ENCODE measurements at regions not wholly inside any gene's neighbourhood (a gene's known extent, or its start where the extent isn't known, plus 50 kb on each side); places are given as distances from the start of the nearest gene placed in this dataset.

DNA sequence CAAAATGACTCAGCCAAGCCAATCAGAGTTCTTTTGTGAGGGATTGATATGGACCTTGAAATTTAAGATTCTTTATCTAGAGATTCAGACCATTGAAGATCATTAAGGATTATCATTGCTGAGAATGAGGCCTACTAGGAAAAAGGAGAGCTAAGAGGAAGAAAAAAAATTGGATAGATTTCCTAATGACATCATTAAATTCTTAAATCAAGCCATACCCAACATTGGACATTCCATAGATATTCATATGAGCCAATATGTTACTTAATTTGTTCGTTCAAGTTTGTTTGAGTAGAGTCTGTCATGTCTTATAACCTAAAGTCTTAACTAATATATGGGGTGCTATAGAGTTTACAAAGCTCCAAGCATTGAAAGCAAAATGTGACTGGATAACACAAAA is 727.9 kb upstream of the SEMA6A start:
- H3K4me1 ChIP-seq (ENCODE audit: control insufficient read depth, low read length) = no peaks in the 10 kb centered on the region
- no peaks in the 10 kb centered on the region for H3F3A ChIP-seq (ENCODE audit: control insufficient read depth, insufficient read depth)
- no peak for TF ChIP-seq EZH2phosphoT487 (IDR thresholded peaks at IDR 0.05; ENCODE audit: borderline replicate concordance, low read length)
- TF ChIP-seq, protein P1, sequence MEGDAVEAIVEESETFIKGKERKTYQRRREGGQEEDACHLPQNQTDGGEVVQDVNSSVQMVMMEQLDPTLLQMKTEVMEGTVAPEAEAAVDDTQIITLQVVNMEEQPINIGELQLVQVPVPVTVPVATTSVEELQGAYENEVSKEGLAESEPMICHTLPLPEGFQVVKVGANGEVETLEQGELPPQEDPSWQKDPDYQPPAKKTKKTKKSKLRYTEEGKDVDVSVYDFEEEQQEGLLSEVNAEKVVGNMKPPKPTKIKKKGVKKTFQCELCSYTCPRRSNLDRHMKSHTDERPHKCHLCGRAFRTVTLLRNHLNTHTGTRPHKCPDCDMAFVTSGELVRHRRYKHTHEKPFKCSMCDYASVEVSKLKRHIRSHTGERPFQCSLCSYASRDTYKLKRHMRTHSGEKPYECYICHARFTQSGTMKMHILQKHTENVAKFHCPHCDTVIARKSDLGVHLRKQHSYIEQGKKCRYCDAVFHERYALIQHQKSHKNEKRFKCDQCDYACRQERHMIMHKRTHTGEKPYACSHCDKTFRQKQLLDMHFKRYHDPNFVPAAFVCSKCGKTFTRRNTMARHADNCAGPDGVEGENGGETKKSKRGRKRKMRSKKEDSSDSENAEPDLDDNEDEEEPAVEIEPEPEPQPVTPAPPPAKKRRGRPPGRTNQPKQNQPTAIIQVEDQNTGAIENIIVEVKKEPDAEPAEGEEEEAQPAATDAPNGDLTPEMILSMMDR (IDR thresholded peaks at IDR 0.05; ENCODE audit: low read depth, low read length, poor library complexity, severe bottlenecking) = no peak
- H4K20me1 ChIP-seq (ENCODE audit: control insufficient read depth, insufficient read depth, low read depth, low read length) = no peaks in the 10 kb centered on the region
- no peaks in the 10 kb centered on the region for H3K9me3 ChIP-seq (ENCODE audit: control insufficient read depth, insufficient read depth, low read length)
- no peaks in the 10 kb centered on the region for H3K27me3 ChIP-seq (ENCODE audit: control insufficient read depth, low read length)
- H3K27ac ChIP-seq (ENCODE audit: low read depth, low read length) = no peak overlapping the region
- no peak overlapping the region for H3K4me2 ChIP-seq (ENCODE audit: low read length)
- H3K9me2 ChIP-seq (replicated peaks; ENCODE audit: control insufficient read depth, low read length) = no peaks in the 10 kb centered on the region
- H3K36me3 ChIP-seq (ENCODE audit: control insufficient read depth, low read length) = no peaks in the 10 kb centered on the region
- H3K79me2 ChIP-seq (ENCODE audit: control insufficient read depth, low read length) = no peaks in the 10 kb centered on the region
- H3K4me3 ChIP-seq (ENCODE audit: low read length) = no peak overlapping the region

DNA sequence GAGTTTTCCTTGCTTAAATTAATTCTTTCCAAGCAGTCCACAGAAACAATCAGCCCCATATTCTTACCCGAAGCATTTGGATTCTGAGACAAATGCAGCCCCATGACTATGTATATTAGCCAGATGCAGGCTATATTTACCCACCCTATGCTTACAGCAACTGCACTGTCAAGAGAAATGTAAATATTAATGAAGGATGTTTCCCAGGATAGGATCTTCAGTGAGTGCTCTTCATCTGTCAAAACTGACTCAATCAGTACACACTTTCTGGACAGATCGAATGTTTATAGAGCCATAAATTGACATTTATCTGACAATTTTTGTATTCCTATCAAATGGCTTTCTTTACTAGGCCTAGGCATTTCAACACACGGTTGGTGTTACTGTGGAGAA is 725.3 kb upstream of the SEMA6A start:
- Histone ChIP-seq H3K36me3 (ENCODE audit: control insufficient read depth, low read length) (no peaks in the 10 kb centered on the region), H3K27ac (ENCODE audit: low read depth, low read length) (no peak overlapping the region), H3K4me3 (ENCODE audit: low read length) (no peak overlapping the region), H4K20me1 (ENCODE audit: control insufficient read depth, insufficient read depth, low read depth, low read length) (no peaks in the 10 kb centered on the region), H3F3A (ENCODE audit: control insufficient read depth, insufficient read depth) (no peaks in the 10 kb centered on the region), H3K27me3 (ENCODE audit: control insufficient read depth, low read length) (no peaks in the 10 kb centered on the region), H3K79me2 (ENCODE audit: control insufficient read depth, low read length) (no peaks in the 10 kb centered on the region), H3K4me2 (ENCODE audit: low read length) (no peak overlapping the region), H3K9me2 (replicated peaks; ENCODE audit: control insufficient read depth, low read length) (no peaks in the 10 kb centered on the region), H3K4me1 (ENCODE audit: control insufficient read depth, low read length) (no peaks in the 10 kb centered on the region), H3K9me3 (ENCODE audit: control insufficient read depth, insufficient read depth, low read length) (0 out of 2 replicates have a peak, but pooled peaks cover 2% of the 10 kb centered on the region)
- TF ChIP-seq, protein P1 (IDR thresholded peaks at IDR 0.05; ENCODE audit: low read depth, low read length, poor library complexity, severe bottlenecking) = no peak
- TF ChIP-seq EZH2phosphoT487 (IDR thresholded peaks at IDR 0.05; ENCODE audit: borderline replicate concordance, low read length) = no peak

DNA sequence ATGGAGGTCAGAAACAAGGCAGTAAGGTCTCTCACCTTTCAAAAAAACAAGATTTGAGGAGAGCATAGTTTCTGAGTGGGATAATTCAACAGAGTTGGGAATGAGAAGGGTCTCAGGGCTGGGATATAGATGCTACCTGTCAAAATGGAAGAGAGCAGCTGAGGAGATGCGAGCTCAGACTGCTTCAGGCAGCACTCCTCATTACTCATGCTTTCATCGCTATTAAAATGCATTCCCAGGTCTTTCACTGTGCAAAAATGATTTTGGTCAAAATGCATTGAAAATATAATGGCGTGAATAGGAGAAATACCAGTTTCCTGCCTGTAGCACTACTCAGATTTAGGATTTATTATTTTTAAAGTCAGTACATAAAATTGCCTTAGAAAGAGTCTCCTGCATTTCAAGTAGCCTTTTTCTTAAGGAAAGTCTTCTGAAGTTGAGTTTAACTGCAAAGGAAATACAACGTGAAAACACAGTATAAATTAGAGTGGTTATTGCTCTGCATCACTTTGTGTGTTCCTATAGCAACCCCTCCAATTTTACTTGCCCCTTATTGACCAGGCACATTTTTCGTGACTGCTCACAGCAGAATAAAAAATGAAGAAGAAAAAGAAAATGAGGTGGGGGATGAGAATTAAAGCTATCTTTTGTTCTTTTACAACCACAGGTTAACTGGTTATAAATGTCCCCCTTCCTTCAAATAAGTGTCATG is 724.8 kb upstream of the SEMA6A start:
- Histone ChIP-seq H4K20me1 (ENCODE audit: control insufficient read depth, insufficient read depth, low read depth, low read length) (no peaks in the 10 kb centered on the region), H3K36me3 (ENCODE audit: control insufficient read depth, low read length) (no peaks in the 10 kb centered on the region), H3K27me3 (ENCODE audit: control insufficient read depth, low read length) (no peaks in the 10 kb centered on the region), H3K27ac (ENCODE audit: low read depth, low read length) (no peak overlapping the region), H3K9me3 (ENCODE audit: control insufficient read depth, insufficient read depth, low read length) (0 out of 2 replicates have a peak, but pooled peaks cover 3% of the 10 kb centered on the region), H3K4me1 (ENCODE audit: control insufficient read depth, low read length) (no peaks in the 10 kb centered on the region), H3K4me3 (ENCODE audit: low read length) (no peak overlapping the region), H3F3A (ENCODE audit: control insufficient read depth, insufficient read depth) (no peaks in the 10 kb centered on the region), H3K4me2 (ENCODE audit: low read length) (no peak overlapping the region), H3K9me2 (replicated peaks; ENCODE audit: control insufficient read depth, low read length) (no peaks in the 10 kb centered on the region), H3K79me2 (ENCODE audit: control insufficient read depth, low read length) (no peaks in the 10 kb centered on the region)
- TF ChIP-seq, protein P1 (IDR thresholded peaks at IDR 0.05; ENCODE audit: low read depth, low read length, poor library complexity, severe bottlenecking) = no peak
- TF ChIP-seq EZH2phosphoT487 (IDR thresholded peaks at IDR 0.05; ENCODE audit: borderline replicate concordance, low read length) = no peak
